ENCODE measurements at regions not wholly inside any gene's neighbourhood (a gene's known extent, or its start where the extent isn't known, plus 50 kb on each side); places are given as distances from the start of the nearest gene placed in this dataset.

GRCh38 chr21:43331962-43332828, 94.7 kb downstream of the SIK1 start (continued):
- TF ChIP-seq, protein P1, sequence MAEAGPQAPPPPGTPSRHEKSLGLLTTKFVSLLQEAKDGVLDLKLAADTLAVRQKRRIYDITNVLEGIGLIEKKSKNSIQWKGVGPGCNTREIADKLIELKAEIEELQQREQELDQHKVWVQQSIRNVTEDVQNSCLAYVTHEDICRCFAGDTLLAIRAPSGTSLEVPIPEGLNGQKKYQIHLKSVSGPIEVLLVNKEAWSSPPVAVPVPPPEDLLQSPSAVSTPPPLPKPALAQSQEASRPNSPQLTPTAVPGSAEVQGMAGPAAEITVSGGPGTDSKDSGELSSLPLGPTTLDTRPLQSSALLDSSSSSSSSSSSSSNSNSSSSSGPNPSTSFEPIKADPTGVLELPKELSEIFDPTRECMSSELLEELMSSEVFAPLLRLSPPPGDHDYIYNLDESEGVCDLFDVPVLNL (CRISPR knock-in tag; IDR thresholded peaks at IDR 0.05; ENCODE audit: borderline replicate concordance, low read depth), result no peak
- TF ChIP-seq NFYB (CRISPR knock-in tag; conservative IDR thresholded peaks at IDR 0.05; ENCODE audit: low read depth) (no peak), MAX (CRISPR knock-in tag; IDR thresholded peaks at IDR 0.05) (no peak), MLX (CRISPR knock-in tag; IDR thresholded peaks at IDR 0.05) (no peak)

GRCh38 chr21:43331111-43331961, 95.6 kb downstream of the SIK1 start:
- H3K9me3 Mint-ChIP-seq, result peaks cover 13% of the 10 kb centered on the region
- peaks cover 2% of the 10 kb centered on the region; the same call in 1 of the 2 replicates for H3K36me3 Mint-ChIP-seq
- POLR2A ChIA-PET, result no interaction called here
- ATAC-seq, result no peak
- CTCF ChIA-PET, result no interaction called here
- TF ChIP-seq ZBTB43 (CRISPR knock-in tag; IDR thresholded peaks at IDR 0.05) (no peak), SMAD4 (CRISPR knock-in tag; IDR thresholded peaks at IDR 0.05) (no peak), OVOL2 (CRISPR knock-in tag; IDR thresholded peaks at IDR 0.05; ENCODE audit: borderline replicate concordance) (no peak), E2F5 (CRISPR knock-in tag; IDR thresholded peaks at IDR 0.05) (no peak)
- no peak overlapping the region for H3K27ac Mint-ChIP-seq
- peaks cover 15% of the 10 kb centered on the region for H3K4me1 Mint-ChIP-seq
- no peak overlapping the region for H3K4me3 Mint-ChIP-seq
- H3K27me3 Mint-ChIP-seq (ENCODE audit: low read depth), result no peaks in the 10 kb centered on the region
- no peak for DNase-seq (ENCODE audit: low spot score)

GRCh38 chr21:43330306-43330881, 96.5 kb downstream of the SIK1 start:
- Mint-ChIP-seq H3K9me3 (peaks cover 7% of the 10 kb centered on the region), H3K4me3 (no peak overlapping the region), H3K27ac (no peak overlapping the region), H3K36me3 (peaks cover 2% of the 10 kb centered on the region; the same call in 1 of the 2 replicates), H3K4me1 (peaks cover 15% of the 10 kb centered on the region), H3K27me3 (ENCODE audit: low read depth) (no peaks in the 10 kb centered on the region)
- ChIA-PET POLR2A (no interaction called here), CTCF (no interaction called here)
- no peak for ATAC-seq
- TF ChIP-seq, protein P2, sequence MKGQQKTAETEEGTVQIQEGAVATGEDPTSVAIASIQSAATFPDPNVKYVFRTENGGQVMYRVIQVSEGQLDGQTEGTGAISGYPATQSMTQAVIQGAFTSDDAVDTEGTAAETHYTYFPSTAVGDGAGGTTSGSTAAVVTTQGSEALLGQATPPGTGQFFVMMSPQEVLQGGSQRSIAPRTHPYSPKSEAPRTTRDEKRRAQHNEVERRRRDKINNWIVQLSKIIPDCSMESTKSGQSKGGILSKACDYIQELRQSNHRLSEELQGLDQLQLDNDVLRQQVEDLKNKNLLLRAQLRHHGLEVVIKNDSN (CRISPR knock-in tag; IDR thresholded peaks at IDR 0.05), result no peak
- TF ChIP-seq ZNF423 (CRISPR knock-in tag; IDR thresholded peaks at IDR 0.05) (no peak), RORB (CRISPR knock-in tag; IDR thresholded peaks at IDR 0.05) (no peak), ZMAT4 (CRISPR knock-in tag; IDR thresholded peaks at IDR 0.05) (no peak)
- TF ChIP-seq, protein P3, sequence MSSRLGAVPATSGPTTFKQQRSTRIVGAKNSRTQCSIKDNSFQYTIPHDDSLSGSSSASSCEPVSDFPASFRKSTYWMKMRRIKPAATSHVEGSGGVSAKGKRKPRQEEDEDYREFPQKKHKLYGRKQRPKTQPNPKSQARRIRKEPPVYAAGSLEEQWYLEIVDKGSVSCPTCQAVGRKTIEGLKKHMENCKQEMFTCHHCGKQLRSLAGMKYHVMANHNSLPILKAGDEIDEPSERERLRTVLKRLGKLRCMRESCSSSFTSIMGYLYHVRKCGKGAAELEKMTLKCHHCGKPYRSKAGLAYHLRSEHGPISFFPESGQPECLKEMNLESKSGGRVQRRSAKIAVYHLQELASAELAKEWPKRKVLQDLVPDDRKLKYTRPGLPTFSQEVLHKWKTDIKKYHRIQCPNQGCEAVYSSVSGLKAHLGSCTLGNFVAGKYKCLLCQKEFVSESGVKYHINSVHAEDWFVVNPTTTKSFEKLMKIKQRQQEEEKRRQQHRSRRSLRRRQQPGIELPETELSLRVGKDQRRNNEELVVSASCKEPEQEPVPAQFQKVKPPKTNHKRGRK (CRISPR knock-in tag; IDR thresholded peaks at IDR 0.05; ENCODE audit: borderline replicate concordance), result no peak
- TF ChIP-seq, protein P1 (CRISPR knock-in tag; IDR thresholded peaks at IDR 0.05; ENCODE audit: borderline replicate concordance, low read depth), result no peak
- DNase-seq (ENCODE audit: low spot score), result no peak

Data from WTC11 (cell line).